OCI-LY1 (cell line): ENCODE measurements at regions not wholly inside any gene's neighbourhood (a gene's known extent, or its start where the extent isn't known, plus 50 kb on each side); places are given as distances from the start of the nearest gene placed in this dataset.

Experiments used
- H2AFZ ChIP-seq: fragments of 200-600 bp; sonication (generic), shearing (Covaris generic); 2 replicates; pipeline ENCODE4 v1.6.0; 2014; ENCODE audit warnings: antibody characterized with exemption, mild to moderate bottlenecking, low read length
- H3F3A ChIP-seq: fragments of 200-600 bp; sonication (generic), shearing (Covaris generic); 2 replicates; pipeline ENCODE4 v1.6.0; 2014; ENCODE audit warnings: mild to moderate bottlenecking, antibody characterized with exemption, low read length, moderate library complexity; ENCODE audit not compliant: insufficient read depth
- H3K27ac ChIP-seq: fragments of 200-600 bp; sonication (generic); 2 replicates; pipeline ENCODE4 v1.5.1; 2014; ENCODE audit warnings: low read length, mixed run types, mild to moderate bottlenecking, low read depth; ENCODE audit not compliant: poor library complexity, severe bottlenecking
- H3K27me3 ChIP-seq: fragments of 200-600 bp; sonication (generic); 2 replicates; pipeline ENCODE4 v1.6.0; 2014; ENCODE audit warnings: antibody characterized with exemption, mild to moderate bottlenecking, low read length, moderate library complexity; ENCODE audit not compliant: insufficient read depth
- H3K36me3 ChIP-seq: fragments of 200-600 bp; sonication (generic); 2 replicates; pipeline ENCODE4 v1.6.1; 2014; ENCODE audit warnings: mild to moderate bottlenecking, antibody characterized with exemption, low read length, moderate library complexity, mixed read lengths; ENCODE audit not compliant: insufficient read depth
- H3K4me1 ChIP-seq: fragments of 200-600 bp; sonication (generic); 2 replicates; pipeline ENCODE4 v1.5.1; 2014; ENCODE audit warnings: mild to moderate bottlenecking, low read length, moderate library complexity; ENCODE audit not compliant: insufficient read depth, severe bottlenecking
- H3K4me2 ChIP-seq: fragments of 200-600 bp; sonication (generic), shearing (Covaris generic); 2 replicates; pipeline ENCODE4 v1.6.1; 2014; ENCODE audit warnings: low read length
- H3K4me3 ChIP-seq: fragments of 200-600 bp; sonication (generic); 2 replicates; pipeline ENCODE4 v1.5.1; 2014; ENCODE audit warnings: low read length, low read depth, mild to moderate bottlenecking, mixed read lengths; ENCODE audit not compliant: poor library complexity, severe bottlenecking
- H3K79me2 ChIP-seq: fragments of 200-600 bp; shearing (Covaris generic); 2 replicates; pipeline ENCODE4 v1.6.1; 2016; ENCODE audit warnings: mixed run types, low read length, mixed read lengths; ENCODE audit not compliant: insufficient read depth
- H3K9ac ChIP-seq: fragments of 200-600 bp; sonication (generic), shearing (Covaris generic); 2 replicates; pipeline ENCODE4 v1.6.1; 2014; ENCODE audit warnings: mild to moderate bottlenecking, low read length, mixed read lengths
- H3K9me2 ChIP-seq: fragments of 200-600 bp; sonication (generic), shearing (Covaris generic); 2 replicates; pipeline ENCODE4 v1.6.1; 2014; ENCODE audit warnings: low read depth, mild to moderate bottlenecking, low read length, mixed read lengths
- H3K9me3 ChIP-seq: fragments of 200-600 bp; shearing (Covaris generic); 2 replicates; pipeline ENCODE4 v1.6.1; 2014; ENCODE audit warnings: low read length, mixed read lengths
- H4K20me1 ChIP-seq: fragments of 200-600 bp; sonication (generic), shearing (Covaris generic); 2 replicates; pipeline ENCODE4 v1.6.0; 2016; ENCODE audit warnings: mild to moderate bottlenecking, low read length; ENCODE audit not compliant: insufficient read depth
- EZH2 ChIP-seq: fragments of 200-600 bp; sonication (generic), shearing (Covaris generic); IDR thresholded peaks from 2 replicates; pipeline ENCODE4 v1.8.0; 2017; ENCODE audit warnings: borderline replicate concordance, mixed run types, mild to moderate bottlenecking, antibody characterized with exemption, low read length, moderate library complexity, mixed read lengths
- TF ChIP-seq, protein P1 (sequence below): fragments of 200-600 bp; sonication (generic), shearing (Covaris generic); IDR thresholded peaks from 2 replicates; pipeline ENCODE4 v1.5.1; 2017; ENCODE audit warnings: mild to moderate bottlenecking, antibody characterized with exemption, low read length, moderate library complexity, mixed read lengths

DNA sequence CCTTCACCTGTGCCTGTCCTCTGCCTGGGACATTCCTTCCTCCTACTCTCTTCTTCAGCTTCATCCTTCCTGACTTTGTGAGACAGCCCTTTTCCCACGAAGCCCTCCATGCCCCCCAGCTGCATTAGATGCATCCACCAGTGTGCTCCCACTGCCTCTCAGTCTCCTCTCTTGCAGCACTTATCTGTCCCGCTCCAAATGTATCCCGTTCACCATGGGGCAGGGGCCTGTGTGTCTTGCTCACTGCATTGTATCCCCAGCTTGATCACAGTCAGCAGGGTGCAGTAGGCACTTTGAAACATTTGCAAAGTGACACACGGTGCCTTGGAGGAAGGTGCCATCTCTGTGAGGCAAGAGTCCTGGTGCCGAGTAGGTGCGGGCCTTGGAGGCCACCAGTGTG lies 104.0 kb downstream of the SLC25A47 start:
- H3K4me2 ChIP-seq: no peak overlapping the region
- no peaks in the 10 kb centered on the region; the same call in 1 of the 2 replicates for H3K27me3 ChIP-seq
- H3K27ac ChIP-seq: no peak overlapping the region
- no peak overlapping the region for H2AFZ ChIP-seq
- no peaks in the 10 kb centered on the region for H3K9me3 ChIP-seq
- H3K9me2 ChIP-seq: no peaks in the 10 kb centered on the region
- H3F3A ChIP-seq: no peaks in the 10 kb centered on the region
- no peaks in the 10 kb centered on the region for H4K20me1 ChIP-seq
- no peak overlapping the region for H3K9ac ChIP-seq
- no peaks in the 10 kb centered on the region for H3K4me1 ChIP-seq
- H3K79me2 ChIP-seq: no peaks in the 10 kb centered on the region
- TF ChIP-seq, protein P1, sequence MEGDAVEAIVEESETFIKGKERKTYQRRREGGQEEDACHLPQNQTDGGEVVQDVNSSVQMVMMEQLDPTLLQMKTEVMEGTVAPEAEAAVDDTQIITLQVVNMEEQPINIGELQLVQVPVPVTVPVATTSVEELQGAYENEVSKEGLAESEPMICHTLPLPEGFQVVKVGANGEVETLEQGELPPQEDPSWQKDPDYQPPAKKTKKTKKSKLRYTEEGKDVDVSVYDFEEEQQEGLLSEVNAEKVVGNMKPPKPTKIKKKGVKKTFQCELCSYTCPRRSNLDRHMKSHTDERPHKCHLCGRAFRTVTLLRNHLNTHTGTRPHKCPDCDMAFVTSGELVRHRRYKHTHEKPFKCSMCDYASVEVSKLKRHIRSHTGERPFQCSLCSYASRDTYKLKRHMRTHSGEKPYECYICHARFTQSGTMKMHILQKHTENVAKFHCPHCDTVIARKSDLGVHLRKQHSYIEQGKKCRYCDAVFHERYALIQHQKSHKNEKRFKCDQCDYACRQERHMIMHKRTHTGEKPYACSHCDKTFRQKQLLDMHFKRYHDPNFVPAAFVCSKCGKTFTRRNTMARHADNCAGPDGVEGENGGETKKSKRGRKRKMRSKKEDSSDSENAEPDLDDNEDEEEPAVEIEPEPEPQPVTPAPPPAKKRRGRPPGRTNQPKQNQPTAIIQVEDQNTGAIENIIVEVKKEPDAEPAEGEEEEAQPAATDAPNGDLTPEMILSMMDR: no peak
- TF ChIP-seq EZH2: no peak
- no peak overlapping the region for H3K4me3 ChIP-seq
- no peaks in the 10 kb centered on the region for H3K36me3 ChIP-seq

- Histone ChIP-seq H4K20me1 (no peaks in the 10 kb centered on the region), H3K27me3 (no peaks in the 10 kb centered on the region; the same call in 1 of the 2 replicates), H3K36me3 (no peaks in the 10 kb centered on the region), H3K4me2 (no peak overlapping the region), H3K27ac (no peak overlapping the region), H3K9me2 (no peaks in the 10 kb centered on the region), H3K4me3 (no peak overlapping the region), H3K9ac (no peak overlapping the region), H3F3A (no peaks in the 10 kb centered on the region), H3K4me1 (no peaks in the 10 kb centered on the region), H3K79me2 (no peaks in the 10 kb centered on the region), H2AFZ (no peak overlapping the region), H3K9me3 (no peaks in the 10 kb centered on the region)
- TF ChIP-seq EZH2: no peak
- TF ChIP-seq, protein P1: no peak
Observed at GRCh38 chr14:100428727-100429126, 105.6 kb downstream of the SLC25A47 start.

DNA sequence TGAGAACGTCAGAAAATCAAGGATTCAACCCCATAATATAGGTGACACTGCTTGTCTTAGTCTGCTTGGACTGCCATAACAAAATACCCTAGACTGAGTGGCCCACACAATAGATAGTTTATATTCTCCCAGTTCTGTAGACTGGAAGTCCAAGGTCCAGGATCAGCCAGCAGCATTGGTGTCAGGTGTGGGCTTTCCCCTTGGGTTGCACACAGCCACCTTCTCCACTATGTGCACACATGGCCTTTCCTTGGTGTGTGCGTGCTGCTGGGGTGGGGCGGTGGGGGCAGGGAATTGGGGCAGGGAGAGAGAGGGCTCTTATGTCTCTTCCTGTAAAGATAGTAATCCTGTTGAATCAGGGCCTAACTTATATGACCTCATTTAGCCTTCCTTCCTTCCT lies 106.4 kb downstream of the SLC25A47 start:
- Histone ChIP-seq H3F3A (no peaks in the 10 kb centered on the region), H4K20me1 (peaks cover 4% of the 10 kb centered on the region; the same call in 1 of the 2 replicates), H3K79me2 (no peaks in the 10 kb centered on the region), H3K36me3 (no peaks in the 10 kb centered on the region), H3K27me3 (no peaks in the 10 kb centered on the region; the same call in 1 of the 2 replicates), H3K9ac (no peak overlapping the region), H3K4me2 (no peak overlapping the region), H3K9me3 (no peaks in the 10 kb centered on the region), H3K27ac (no peak overlapping the region), H3K4me1 (no peaks in the 10 kb centered on the region), H2AFZ (no peak overlapping the region), H3K9me2 (no peaks in the 10 kb centered on the region), H3K4me3 (no peak overlapping the region)
- TF ChIP-seq, protein P1: no peak
- no peak for TF ChIP-seq EZH2
